BJ (cell line): ENCODE measurements at regions not wholly inside any gene's neighbourhood (a gene's known extent, or its start where the extent isn't known, plus 50 kb on each side); places are given as distances from the start of the nearest gene placed in this dataset.
"Not testable (repeated sequence)": the region's sequence is repeated elsewhere in the genome, so short reads cannot be mapped to it uniquely, and the experiment has no call there.

Experiments
- CTCF ChIA-PET: fragments of 350-600 bp; formaldehyde crosslinking; extraction: SDS; loops from one replicate; lab custom pipeline; 2021; ENCODE audit warnings: antibody characterized with exemption, inconsistent platforms; lab: Yijun Ruan, JAX
- POLR2A ChIA-PET: fragments of 300-600 bp; sonication (Branson Sonifier 250); formaldehyde crosslinking; extraction: SDS; loops from one replicate; lab custom pipeline; 2021; ENCODE audit warnings: antibody characterized with exemption; lab: Charles Lee
- DNase-seq: peaks from one replicate; pipeline ENCODE4 v3.0.0-alpha.2; 2011; ENCODE audit warnings: low read depth
- H3K27me3 ChIP-seq: 2 replicates; pipeline ENCODE4 v1.6.0; 2011; ENCODE audit warnings: low read length; ENCODE audit not compliant: control insufficient read depth, insufficient read depth
- H3K36me3 ChIP-seq: 2 replicates; pipeline ENCODE4 v1.5.1; 2011; ENCODE audit warnings: low read length; ENCODE audit not compliant: control insufficient read depth, insufficient read depth
- H3K4me3 ChIP-seq: 2 replicates; pipeline ENCODE4 v1.5.1; 2011; ENCODE audit warnings: low read depth, mild to moderate bottlenecking, control low read depth, low read length
- TF ChIP-seq, protein P1 (sequence below): IDR thresholded peaks from 2 replicates; pipeline ENCODE4 v1.5.1; 2011; ENCODE audit warnings: low read depth, mild to moderate bottlenecking, control low read depth, inconsistent platforms, low read length, moderate library complexity; ENCODE audit not compliant: insufficient read depth

DNA sequence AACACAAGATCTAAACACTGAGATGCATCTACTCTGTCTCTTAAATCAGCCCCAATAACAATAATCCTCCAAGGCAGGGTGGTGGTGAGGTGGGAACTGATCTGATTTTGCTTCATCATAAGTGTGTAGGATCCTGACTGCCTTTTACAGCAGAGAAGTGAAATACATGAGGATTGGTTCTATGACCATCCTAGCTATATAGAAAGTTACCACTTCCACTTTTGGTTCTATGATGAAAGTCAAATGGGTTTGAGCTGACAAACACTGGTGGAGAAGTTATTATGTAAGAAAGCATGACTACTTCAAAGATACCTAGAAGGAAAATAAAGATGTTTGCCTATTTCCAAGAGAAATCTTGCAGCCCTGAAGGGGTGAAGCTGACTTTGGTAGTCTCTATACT lies 181.6 kb downstream of the NKX6-1 start:
- no peak for DNase-seq
- POLR2A ChIA-PET: no interaction called here
- Histone ChIP-seq H3K27me3 (no peaks in the 10 kb centered on the region), H3K4me3 (no peak overlapping the region), H3K36me3 (no peaks in the 10 kb centered on the region)
- TF ChIP-seq, protein P1, sequence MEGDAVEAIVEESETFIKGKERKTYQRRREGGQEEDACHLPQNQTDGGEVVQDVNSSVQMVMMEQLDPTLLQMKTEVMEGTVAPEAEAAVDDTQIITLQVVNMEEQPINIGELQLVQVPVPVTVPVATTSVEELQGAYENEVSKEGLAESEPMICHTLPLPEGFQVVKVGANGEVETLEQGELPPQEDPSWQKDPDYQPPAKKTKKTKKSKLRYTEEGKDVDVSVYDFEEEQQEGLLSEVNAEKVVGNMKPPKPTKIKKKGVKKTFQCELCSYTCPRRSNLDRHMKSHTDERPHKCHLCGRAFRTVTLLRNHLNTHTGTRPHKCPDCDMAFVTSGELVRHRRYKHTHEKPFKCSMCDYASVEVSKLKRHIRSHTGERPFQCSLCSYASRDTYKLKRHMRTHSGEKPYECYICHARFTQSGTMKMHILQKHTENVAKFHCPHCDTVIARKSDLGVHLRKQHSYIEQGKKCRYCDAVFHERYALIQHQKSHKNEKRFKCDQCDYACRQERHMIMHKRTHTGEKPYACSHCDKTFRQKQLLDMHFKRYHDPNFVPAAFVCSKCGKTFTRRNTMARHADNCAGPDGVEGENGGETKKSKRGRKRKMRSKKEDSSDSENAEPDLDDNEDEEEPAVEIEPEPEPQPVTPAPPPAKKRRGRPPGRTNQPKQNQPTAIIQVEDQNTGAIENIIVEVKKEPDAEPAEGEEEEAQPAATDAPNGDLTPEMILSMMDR: no peak
- CTCF ChIA-PET: no interaction called here

DNA sequence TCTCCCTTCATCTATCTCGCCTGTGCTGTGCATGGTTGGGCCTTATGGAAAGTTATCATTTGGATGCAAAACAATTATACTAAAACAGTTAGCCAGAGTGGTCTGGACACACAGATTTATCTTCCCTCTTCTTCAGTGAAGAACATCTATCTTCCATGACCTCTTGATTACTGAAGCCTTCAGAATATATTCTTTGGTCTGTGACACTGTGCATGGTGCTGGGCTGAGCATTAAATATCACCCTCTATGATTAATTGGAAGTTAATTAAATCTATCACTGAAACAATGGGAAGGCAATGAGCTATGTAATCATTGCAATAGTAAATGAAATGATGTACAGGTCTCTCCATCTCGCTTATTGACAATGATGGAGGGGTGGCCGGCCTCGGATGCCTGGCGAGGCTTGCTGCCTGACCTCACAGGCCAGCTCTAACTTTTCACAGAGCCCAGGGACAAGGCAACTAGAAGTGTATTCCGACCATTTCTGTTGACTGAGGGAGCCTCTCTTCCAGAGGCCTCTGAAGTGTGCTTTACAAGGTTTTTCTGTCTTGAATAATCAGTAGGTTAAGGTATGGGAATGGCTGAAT lies 186.6 kb downstream of the NKX6-1 start:
- Histone ChIP-seq H3K36me3 (no peaks in the 10 kb centered on the region), H3K4me3 (no peak overlapping the region), H3K27me3 (no peaks in the 10 kb centered on the region)
- CTCF ChIA-PET: no interaction called here
- POLR2A ChIA-PET: no interaction called here
- DNase-seq: no peak
- TF ChIP-seq, protein P1: no peak

GRCh38 chr4:84309191-84309590 lies 189.9 kb downstream of the NKX6-1 start:
- TF ChIP-seq, protein P1: no peak
- CTCF ChIA-PET: no interaction called here
- POLR2A ChIA-PET: no interaction called here
- Histone ChIP-seq H3K27me3 (no peaks in the 10 kb centered on the region), H3K4me3 (no peak overlapping the region), H3K36me3 (no peaks in the 10 kb centered on the region)
- no peak for DNase-seq

DNA sequence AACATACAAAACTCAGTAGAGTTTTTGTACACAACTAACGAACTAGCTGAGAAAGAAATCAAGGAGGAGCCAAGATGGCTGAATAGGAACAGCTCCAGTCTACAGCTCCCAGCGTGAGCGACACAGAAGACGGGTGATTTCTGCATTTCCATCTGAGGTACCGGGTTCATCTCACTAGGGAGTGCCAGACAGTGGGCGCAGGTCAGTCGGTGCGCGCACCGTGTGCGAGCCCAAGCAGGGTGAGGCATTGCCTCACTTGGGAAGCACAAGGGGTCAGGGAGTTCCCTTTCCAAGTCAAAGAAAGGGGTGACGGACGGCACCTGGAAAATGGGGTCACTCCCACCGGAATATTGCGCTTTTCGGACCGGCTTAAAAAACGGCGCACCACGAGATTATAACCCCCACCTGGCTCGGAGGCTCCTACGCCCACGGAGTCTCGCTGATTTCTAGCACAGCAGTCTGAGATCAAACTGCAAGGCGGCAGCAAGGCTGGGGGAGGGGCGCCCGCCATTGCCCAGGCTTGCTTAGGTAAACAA lies 200.3 kb downstream of the NKX6-1 start:
- H3K4me3 ChIP-seq, CTCF ChIA-PET, DNase-seq, H3K36me3 ChIP-seq, POLR2A ChIA-PET, H3K27me3 ChIP-seq: not testable (repeated sequence)

DNA sequence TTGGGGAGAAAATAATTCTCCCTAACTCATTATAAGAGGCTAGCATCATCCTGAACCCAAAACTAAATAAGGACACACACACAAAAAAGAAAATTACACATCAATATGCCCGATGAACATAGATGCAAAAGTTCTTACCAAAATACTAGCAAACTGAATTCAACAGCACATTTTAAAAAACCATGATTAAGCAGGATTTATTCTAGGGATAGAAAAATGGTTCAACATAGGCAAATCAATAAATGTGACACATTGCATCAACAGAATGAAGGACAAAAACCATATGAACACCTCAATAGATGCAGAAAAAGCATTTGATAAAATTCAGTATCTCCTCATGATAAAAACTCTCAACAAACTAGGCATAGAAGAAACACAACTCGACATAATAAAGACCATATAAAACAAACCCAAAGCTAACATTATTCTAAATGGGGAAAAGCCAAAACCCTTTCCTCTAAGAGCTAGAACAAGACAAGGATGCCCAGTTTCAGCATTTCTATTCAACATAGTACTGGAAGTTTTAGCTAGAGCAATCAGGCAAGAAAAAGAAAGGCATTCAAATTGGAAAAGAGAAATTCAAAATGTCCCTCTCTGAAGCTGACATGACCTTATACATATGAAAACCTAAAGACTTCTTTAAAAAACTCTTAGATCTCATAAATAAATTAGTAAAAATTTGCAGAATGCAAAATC lies 200.9 kb downstream of the NKX6-1 start:
- ChIA-PET CTCF (no interaction called here), POLR2A (interaction anchor here (0.6 kb wide), 1 partner anchor 39 kb away, joined by 3 read pairs; no protein-coding TSS in a partner anchor)
- DNase-seq: no peak
- Histone ChIP-seq H3K27me3 (no peaks in the 10 kb centered on the region), H3K36me3 (no peaks in the 10 kb centered on the region), H3K4me3 (no peak overlapping the region)
- TF ChIP-seq, protein P1: no peak
